WI38 (cell line): ENCODE measurements at regions not wholly inside any gene's neighbourhood (a gene's known extent, or its start where the extent isn't known, plus 50 kb on each side); places are given as distances from the start of the nearest gene placed in this dataset.

Source experiments
- H3K4me3 ChIP-seq: 2 replicates; pipeline ENCODE4 v1.5.1; 2011; ENCODE audit warnings: low read depth, mild to moderate bottlenecking, control low read depth, low read length
- TF ChIP-seq, protein P1 (sequence below): IDR thresholded peaks from 2 replicates; pipeline ENCODE4 v1.5.1; 2012; ENCODE audit warnings: low read depth, mild to moderate bottlenecking, control low read depth, low read length

DNA sequence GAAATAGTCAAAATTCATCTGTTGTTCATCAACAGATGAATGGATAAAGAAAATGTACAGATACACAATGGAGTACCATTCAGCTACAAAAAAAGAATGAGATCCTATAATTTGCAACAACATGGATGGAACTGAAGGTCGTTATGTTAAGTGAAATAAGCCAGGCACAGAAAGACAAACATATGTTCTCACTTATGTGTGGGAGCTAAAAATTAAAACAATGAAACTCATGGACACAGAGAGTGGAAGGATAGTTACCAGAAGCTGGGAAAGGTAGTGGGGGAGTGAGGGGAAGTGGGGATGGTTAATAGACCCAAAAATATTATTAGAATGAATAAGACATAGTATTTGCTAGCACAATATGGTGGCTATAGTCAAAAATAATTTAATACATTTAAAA, 70.0 kb upstream of the KCNMA1 start:
- TF ChIP-seq, protein P1, sequence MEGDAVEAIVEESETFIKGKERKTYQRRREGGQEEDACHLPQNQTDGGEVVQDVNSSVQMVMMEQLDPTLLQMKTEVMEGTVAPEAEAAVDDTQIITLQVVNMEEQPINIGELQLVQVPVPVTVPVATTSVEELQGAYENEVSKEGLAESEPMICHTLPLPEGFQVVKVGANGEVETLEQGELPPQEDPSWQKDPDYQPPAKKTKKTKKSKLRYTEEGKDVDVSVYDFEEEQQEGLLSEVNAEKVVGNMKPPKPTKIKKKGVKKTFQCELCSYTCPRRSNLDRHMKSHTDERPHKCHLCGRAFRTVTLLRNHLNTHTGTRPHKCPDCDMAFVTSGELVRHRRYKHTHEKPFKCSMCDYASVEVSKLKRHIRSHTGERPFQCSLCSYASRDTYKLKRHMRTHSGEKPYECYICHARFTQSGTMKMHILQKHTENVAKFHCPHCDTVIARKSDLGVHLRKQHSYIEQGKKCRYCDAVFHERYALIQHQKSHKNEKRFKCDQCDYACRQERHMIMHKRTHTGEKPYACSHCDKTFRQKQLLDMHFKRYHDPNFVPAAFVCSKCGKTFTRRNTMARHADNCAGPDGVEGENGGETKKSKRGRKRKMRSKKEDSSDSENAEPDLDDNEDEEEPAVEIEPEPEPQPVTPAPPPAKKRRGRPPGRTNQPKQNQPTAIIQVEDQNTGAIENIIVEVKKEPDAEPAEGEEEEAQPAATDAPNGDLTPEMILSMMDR, result no peak

DNA sequence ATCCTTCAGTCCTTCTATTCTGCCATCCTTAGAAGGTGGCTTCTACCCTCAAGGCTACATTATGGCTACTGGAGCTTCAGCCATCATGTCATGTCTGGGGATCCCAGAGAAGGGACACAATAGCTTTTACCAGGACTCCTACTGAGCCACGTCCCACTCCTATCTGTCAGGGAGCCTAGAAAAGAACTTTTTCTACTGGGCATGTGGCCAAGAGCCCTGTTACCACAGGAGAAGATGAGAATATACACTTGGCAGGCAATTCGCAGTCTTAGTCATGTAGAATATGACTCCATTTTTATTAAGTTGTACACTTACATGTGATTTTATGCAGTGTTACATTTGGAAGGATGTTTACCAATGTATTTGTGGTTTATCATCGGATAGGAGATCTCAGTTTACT, 64.6 kb upstream of the KCNMA1 start:
- TF ChIP-seq, protein P1, result no peak
- H3K4me3 ChIP-seq, result no peak overlapping the region

More for the DNA sequence above, 70.0 kb upstream of the KCNMA1 start:
- no peak overlapping the region for H3K4me3 ChIP-seq

- H3K4me3 ChIP-seq, result no peak overlapping the region
- TF ChIP-seq, protein P1, result no peak
Observed at GRCh38 chr10:77700086-77700485, 62.5 kb upstream of the KCNMA1 start.

GRCh38 chr10:77699080-77699645, 61.6 kb upstream of the KCNMA1 start:
- TF ChIP-seq, protein P1, result no peak
- H3K4me3 ChIP-seq, result no peak overlapping the region

GRCh38 chr10:77698267-77698931, 60.8 kb upstream of the KCNMA1 start:
- TF ChIP-seq, protein P1, result no peak
- no peak overlapping the region for H3K4me3 ChIP-seq

DNA sequence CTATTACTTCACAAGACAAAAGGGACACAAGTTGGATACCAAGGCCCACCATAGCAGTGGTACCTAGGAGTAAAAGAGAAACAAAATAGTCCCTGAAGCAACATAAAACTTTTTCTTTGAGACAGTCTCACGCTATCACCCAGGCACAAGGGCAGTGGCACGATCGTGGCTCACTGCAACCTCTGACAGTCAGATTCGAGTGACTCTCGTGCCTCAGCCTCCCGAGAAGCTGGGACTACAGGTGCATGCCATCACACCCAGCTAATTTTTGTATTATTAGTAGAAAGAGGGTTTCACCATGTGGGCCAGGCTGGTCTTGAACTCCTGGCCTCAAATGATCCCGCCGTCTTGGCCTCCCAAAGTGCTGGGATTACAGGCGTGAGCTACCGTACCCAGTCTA, 59.0 kb upstream of the KCNMA1 start:
- H3K4me3 ChIP-seq, result no peak overlapping the region
- TF ChIP-seq, protein P1, result no peak

- TF ChIP-seq, protein P1, result no peak
- no peak overlapping the region for H3K4me3 ChIP-seq
Observed at GRCh38 chr10:77695186-77695585, 57.6 kb upstream of the KCNMA1 start.
